BJ (cell line): ENCODE measurements at regions not wholly inside any gene's neighbourhood (a gene's known extent, or its start where the extent isn't known, plus 50 kb on each side); places are given as distances from the start of the nearest gene placed in this dataset.

Experiments used
- CTCF ChIA-PET: fragments of 350-600 bp; formaldehyde crosslinking; extraction: SDS; loops from one replicate; lab custom pipeline; 2021; ENCODE audit warnings: antibody characterized with exemption, inconsistent platforms; lab: Yijun Ruan, JAX
- POLR2A ChIA-PET: fragments of 300-600 bp; sonication (Branson Sonifier 250); formaldehyde crosslinking; extraction: SDS; loops from one replicate; lab custom pipeline; 2021; ENCODE audit warnings: antibody characterized with exemption; lab: Charles Lee
- DNase-seq: peaks from one replicate; pipeline ENCODE4 v3.0.0-alpha.2; 2011; ENCODE audit warnings: low read depth
- H3K27me3 ChIP-seq: 2 replicates; pipeline ENCODE4 v1.6.0; 2011; ENCODE audit warnings: low read length; ENCODE audit not compliant: control insufficient read depth, insufficient read depth
- H3K36me3 ChIP-seq: 2 replicates; pipeline ENCODE4 v1.5.1; 2011; ENCODE audit warnings: low read length; ENCODE audit not compliant: control insufficient read depth, insufficient read depth
- H3K4me3 ChIP-seq: 2 replicates; pipeline ENCODE4 v1.5.1; 2011; ENCODE audit warnings: low read depth, mild to moderate bottlenecking, control low read depth, low read length
- CTCF ChIP-seq: IDR thresholded peaks from 2 replicates; pipeline ENCODE4 v1.5.1; 2011; ENCODE audit warnings: low read depth, mild to moderate bottlenecking, control low read depth, inconsistent platforms, low read length, moderate library complexity; ENCODE audit not compliant: insufficient read depth

DNA sequence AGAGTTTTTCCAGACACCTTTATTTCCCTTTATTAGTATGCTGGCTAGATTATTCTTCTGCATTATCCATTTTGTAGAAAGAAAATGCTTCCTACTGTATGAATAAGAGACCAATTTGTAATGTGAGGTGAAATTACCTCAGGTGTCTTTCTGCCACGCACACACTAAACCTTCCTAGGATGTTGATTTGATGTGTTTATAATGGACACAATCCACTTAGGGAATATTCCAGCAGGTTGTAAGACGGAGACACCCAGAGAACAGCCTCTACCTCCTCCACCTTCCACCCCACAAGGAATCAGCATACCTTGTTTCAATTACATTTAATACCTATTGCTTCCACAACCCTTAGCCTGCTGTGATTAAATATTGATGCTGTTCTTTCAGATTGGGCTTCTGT is 379.1 kb upstream of the KIRREL3 start:
- ChIA-PET CTCF (no interaction called here), POLR2A (no interaction called here)
- no peaks in the 10 kb centered on the region for H3K27me3 ChIP-seq
- H3K4me3 ChIP-seq, result no peak overlapping the region
- no peaks in the 10 kb centered on the region for H3K36me3 ChIP-seq
- TF ChIP-seq CTCF, result no peak
- DNase-seq, result no peak

DNA sequence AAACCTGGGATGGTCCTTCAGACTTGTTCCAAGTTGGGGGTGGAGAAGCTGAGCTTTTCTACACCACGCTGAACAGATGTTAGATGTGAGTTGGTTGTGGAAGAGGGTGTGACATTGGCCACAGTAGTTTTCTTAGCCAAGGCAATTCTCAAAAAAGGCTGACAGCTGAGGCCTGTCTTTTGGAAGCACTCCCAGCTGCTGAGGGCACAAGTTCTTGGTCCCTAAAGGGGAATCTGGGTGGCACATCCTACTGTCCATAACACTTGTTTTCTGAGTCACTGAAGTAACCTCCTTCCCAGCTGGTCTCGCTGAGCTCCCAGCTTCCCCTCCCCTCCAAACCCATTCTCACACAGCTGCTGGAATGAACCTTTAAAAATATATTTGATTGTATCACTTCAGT is 375.7 kb upstream of the KIRREL3 start:
- Histone ChIP-seq H3K27me3 (no peaks in the 10 kb centered on the region), H3K36me3 (no peaks in the 10 kb centered on the region), H3K4me3 (no peak overlapping the region)
- CTCF ChIA-PET, result interaction anchor here (0.6 kb wide), 1 partner anchor 833 kb away, joined by 3 read pairs; no protein-coding TSS in a partner anchor
- TF ChIP-seq CTCF, result no peak
- no peak for DNase-seq
- POLR2A ChIA-PET, result no interaction called here

- CTCF ChIA-PET, result no interaction called here
Measured at GRCh38 chr11:127369356-127369755, 368.8 kb upstream of the KIRREL3 start.

DNA sequence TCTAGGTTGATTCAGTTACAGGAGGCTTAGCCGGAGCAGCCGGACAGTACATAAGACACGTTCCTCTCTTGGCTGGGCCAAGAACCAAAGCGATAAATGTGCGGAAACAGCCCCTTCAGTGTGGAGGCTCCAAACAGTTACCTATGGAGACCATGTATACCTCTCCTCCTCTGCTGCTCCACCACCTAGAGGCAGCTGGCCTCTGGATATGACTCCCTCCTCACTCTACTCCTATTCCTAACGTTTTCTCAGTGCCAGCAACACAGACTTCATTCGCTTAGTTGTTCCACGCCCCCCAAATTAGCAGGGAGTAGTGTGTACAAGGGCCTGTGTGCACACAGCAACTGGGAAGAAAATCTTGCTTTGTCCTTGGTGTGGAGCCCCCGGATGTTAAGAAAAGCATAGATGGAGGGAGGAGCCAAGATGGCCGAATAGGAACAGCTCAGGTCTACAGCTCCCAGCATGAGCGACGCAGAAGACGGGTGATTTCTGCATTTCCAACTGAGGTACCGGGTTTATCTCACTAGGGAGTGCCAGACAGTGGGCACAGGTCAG is 362.3 kb upstream of the KIRREL3 start:
- ChIA-PET POLR2A (no interaction called here), CTCF (no interaction called here)
- no peaks in the 10 kb centered on the region for H3K27me3 ChIP-seq
- no peak for TF ChIP-seq CTCF
- no peak overlapping the region for H3K4me3 ChIP-seq
- no peak for DNase-seq
- no peaks in the 10 kb centered on the region for H3K36me3 ChIP-seq

More at GRCh38 chr11:127369356-127369755, 368.8 kb upstream of the KIRREL3 start:
- POLR2A ChIA-PET, result no interaction called here
- H3K27me3 ChIP-seq, result no peaks in the 10 kb centered on the region; the same call in 1 of the 2 replicates
- no peak for DNase-seq
- H3K36me3 ChIP-seq, result no peaks in the 10 kb centered on the region
- H3K4me3 ChIP-seq, result no peak overlapping the region
- no peak for TF ChIP-seq CTCF

GRCh38 chr11:127358160-127358559 is 357.6 kb upstream of the KIRREL3 start:
- POLR2A ChIA-PET, result no interaction called here
- TF ChIP-seq CTCF, result no peak
- CTCF ChIA-PET, result no interaction called here
- DNase-seq, result no peak
- H3K36me3 ChIP-seq, result no peaks in the 10 kb centered on the region
- no peak overlapping the region for H3K4me3 ChIP-seq
- H3K27me3 ChIP-seq, result no peaks in the 10 kb centered on the region
